ENCODE measurements at regions not wholly inside any gene's neighbourhood (a gene's known extent, or its start where the extent isn't known, plus 50 kb on each side); places are given as distances from the start of the nearest gene placed in this dataset.

DNA sequence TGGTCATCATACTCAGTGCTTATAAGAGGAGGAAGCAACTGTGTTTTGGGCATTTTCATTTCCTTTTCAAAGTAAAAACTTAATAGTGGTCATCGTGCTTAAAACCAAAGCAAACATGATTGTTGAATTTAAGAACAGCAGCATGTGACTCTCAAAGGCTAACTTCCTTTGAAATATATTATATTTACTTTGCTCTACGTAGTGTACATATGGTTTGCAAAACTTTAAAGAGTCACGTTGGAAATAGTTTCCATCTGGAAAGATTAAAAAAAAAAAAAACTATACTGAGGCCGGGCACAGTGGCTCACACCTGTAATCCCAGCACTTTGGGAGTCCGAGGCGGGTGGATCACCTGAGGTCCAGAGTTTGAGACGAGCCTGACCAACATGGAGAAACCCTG is 367.9 kb upstream of the BCHE start:
- no peak for DNase-seq (ENCODE audit: low read depth)

DNA sequence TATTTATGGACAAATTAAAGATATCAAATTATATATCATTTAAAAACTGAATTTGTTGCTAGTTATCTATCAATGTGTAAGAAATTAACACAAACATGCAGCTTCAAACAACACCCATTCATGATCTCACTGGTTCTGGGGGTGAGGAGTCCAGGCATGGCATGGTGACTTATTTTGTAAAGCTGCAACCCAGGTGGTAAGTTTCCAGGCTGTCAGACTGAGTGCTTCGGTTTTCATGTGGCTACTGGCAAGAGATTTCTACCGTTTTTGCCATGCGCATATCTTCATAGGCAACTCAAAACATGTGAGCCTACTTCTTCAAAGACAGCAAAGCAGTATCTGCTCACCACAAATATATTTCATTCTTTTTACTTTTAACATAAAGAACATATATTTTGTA is 364.3 kb upstream of the BCHE start:
- no peak for DNase-seq (ENCODE audit: low read depth)

DNA sequence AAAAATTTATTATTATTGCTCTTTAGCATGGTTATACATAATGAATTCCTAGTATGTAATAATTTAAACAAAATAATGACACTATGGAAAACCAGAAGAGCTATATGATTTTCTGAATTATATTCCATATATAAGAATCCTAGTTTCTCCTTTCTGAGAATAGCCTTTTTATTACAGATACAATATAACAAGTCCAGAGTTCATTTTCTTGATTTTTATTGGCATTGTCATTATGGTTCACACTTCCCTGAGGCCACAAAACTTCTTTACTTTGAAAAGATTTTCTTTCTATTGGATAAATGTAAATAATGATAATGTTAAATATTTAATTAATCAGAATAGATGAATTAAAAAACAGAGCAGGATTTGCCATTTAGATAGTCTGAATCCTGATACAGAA is 362.3 kb upstream of the BCHE start:
- no peak for DNase-seq (ENCODE audit: low read depth)

GRCh38 chr3:166195808-166196207 is 358.6 kb upstream of the BCHE start:
- no peak for DNase-seq (ENCODE audit: low read depth)

DNA sequence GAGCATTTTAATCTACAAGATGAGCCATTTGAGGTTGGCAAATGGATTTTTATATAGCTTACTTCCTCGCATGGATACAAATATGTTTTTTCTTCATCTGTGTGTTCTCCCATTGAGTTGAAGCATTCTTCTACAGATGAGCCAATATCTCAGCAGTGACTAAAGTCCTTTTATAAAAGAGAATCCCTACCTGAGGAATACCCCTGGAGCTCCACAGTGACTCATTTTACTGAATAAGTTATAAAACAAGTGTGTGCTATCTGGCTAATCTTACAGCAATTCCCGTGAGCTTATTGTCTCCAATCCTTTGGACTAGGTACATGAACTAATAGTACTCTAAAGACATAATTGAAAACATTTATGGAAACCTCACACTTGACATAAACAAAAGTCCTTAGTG is 354.2 kb upstream of the BCHE start:
- no peak for DNase-seq (ENCODE audit: low read depth)

GRCh38 chr3:166190360-166190759 is 353.1 kb upstream of the BCHE start:
- DNase-seq (ENCODE audit: low read depth), result no peak

DNA sequence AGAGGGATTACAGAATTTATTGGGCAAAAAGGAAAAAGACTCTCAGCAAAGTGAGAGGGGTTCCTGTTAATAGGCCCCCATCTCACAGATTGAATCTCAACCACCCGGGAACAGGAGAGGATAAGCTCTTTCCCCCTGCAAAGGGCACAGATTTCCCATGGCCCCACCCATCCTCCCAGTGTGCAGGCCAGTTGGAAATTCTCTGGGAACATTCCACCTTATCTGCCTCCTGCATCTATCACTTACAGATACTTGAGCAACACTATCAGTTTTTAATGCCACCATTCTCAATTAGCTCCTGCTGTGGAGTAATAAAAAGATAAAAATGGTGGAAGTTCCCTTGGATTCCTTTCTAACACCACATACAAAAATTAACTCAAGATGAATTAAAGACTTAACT is 350.0 kb upstream of the BCHE start:
- DNase-seq (ENCODE audit: low read depth), result no peak

DNA sequence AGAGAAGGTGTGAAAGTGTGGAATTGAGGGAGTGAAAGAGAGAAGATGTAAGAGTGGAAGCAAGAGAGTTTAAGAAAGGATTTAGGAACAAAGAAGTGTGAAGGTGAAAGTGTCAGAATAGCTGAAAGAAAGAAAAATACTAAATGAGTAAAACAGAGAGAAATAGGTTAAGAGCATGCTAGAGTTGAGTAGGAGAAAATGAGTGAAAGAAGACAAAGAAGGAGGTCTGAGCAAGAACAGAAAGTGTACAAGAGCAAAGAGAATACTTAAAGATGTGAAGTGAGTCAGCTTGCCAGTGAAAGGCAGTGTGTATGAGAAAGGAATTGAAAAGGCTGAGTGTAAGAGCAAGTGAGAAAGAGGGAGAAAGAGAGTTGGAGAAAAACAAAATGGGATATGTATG is 348.8 kb upstream of the BCHE start:
- no peak for DNase-seq (ENCODE audit: low read depth)

- no peak for DNase-seq (ENCODE audit: low read depth)
These were observed 339.9 kb upstream of the BCHE start for GRCh38 chr3:166177130-166177529.

DNA sequence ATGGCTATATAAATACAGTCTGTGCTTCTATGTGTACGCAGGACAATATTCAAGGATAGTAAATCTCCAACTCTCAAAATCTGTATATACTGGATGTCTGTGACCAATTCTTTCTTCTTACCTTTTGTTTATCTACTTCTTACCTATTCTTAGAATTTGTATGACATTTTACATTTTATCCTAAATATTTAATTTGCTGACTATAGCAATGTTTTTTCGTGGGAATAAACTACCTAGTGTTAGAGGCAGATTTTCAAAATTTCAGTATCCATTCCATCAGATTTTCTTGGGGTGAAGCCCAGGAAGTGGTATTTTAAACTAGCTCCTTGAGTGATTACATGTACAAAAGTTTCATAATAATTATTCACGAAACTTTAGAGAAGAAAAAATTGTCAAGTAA is 334.5 kb upstream of the BCHE start:
- no peak for DNase-seq (ENCODE audit: low read depth)

DNA sequence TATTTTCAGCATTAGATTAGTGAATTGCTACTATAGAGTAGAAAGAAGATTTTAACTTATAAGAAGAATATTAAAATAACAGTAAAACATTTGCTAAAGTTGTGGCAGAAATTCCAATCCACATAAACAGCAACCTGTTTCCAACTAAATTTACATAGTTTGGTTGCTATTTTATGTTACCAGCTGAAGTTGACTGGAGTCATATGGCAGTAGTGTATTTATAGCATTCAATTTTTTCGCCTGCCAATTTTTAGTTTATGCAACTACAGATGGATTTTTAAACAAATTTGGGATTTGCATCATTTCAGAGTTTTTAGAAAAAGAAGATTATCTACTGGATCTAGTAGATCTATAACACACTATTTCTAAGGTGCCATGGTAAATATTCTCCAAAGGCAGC is 332.5 kb upstream of the BCHE start:
- no peak for DNase-seq (ENCODE audit: low read depth)

DNA sequence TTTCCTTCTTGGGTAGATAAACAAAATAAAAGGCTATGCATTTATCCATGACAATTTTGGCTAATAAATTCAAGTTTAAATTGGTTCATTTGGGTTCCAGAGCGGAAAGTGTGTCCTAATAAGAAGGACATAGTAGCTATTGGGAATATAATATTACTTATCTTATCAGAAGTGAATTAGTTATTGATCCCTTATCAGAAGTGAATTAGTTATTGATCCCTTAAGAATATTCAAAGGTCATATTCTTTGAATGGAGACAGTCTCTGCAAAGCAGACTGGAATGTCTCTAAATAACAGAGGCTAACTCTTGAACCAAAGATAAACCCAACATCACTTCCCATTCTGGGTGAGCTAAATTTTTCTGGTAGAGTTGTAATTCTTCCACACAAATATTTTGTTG is 290.7 kb upstream of the BCHE start:
- DNase-seq (ENCODE audit: low read depth), result no peak

- DNase-seq (ENCODE audit: low read depth), result no peak
These were observed 288.0 kb upstream of the BCHE start for GRCh38 chr3:166125179-166125578.

DNA sequence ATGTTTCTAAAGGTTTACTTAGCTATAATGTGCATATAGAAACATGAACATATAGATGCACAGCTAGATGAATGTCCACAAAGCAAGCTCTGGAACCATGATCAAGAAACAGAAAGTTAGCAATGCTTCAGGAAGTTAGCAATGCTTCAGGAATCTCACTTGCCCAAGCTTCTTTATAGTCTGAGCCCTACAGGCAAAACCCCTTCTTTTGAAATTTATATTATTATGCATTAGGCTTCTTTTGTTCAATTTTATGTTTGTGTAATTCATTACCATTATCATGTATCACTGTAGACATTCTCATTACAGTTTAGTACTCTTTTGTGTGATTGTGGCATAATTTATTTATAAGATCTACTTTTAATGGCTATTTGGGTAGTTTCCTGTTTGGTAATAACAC is 286.4 kb upstream of the BCHE start:
- no peak for DNase-seq (ENCODE audit: low read depth)

DNA sequence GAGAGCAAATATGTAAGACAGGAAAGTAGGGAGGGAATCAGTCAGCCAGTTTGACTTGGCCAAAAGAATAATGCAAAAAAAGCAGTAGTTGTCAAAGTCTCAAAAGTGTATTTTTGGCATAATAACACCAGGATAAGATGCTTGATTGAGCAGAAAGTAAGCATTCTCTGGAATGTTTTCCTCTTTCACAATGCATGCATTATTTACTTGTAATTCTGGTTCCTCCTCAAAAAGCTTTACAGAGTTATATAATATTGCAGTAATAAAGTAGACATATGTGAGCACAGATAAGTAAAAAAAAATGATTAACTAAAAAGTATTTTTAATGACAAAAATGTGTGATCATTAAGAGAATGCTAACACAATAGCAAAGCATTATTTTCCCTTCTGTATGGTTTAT is 285.9 kb upstream of the BCHE start:
- DNase-seq (ENCODE audit: low read depth), result no peak

DNA sequence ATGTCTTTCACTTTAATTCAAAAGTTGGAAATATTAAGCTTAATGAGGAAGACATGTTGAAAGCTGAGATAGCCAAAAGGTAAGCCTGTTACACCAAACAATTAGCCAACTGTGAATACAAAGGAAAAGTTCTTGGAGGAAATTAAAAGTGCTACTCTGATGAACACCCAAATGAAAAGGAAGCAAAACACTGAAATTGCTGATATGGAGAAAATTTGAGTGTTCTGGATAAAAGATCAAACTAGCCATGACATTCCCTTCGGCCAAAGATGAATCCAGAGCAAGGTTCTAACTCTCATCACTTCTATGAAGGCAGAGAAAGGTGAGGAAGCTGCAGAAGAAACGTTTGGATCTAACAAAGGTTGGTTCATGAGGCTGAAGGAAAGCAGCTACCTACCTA is 280.8 kb upstream of the BCHE start:
- DNase-seq (ENCODE audit: low read depth), result no peak

GRCh38 chr3:166114448-166114847 is 277.2 kb upstream of the BCHE start:
- DNase-seq (ENCODE audit: low read depth), result no peak

GRCh38 chr3:166111562-166111961 is 274.3 kb upstream of the BCHE start:
- DNase-seq (ENCODE audit: low read depth), result no peak

- no peak for DNase-seq (ENCODE audit: low read depth)
These were observed 272.9 kb upstream of the BCHE start for GRCh38 chr3:166110102-166110501.

- no peak for DNase-seq (ENCODE audit: low read depth)
These were observed 267.7 kb upstream of the BCHE start for GRCh38 chr3:166104938-166105337.

- DNase-seq (ENCODE audit: low read depth), result no peak
These were observed 263.5 kb upstream of the BCHE start for GRCh38 chr3:166100730-166101129.

- DNase-seq (ENCODE audit: low read depth), result no peak
These were observed 252.4 kb upstream of the BCHE start for GRCh38 chr3:166089575-166089974.

GRCh38 chr3:166085164-166085856 is 248.1 kb upstream of the BCHE start:
- DNase-seq (ENCODE audit: low read depth), result no peak

GRCh38 chr3:166080096-166080495 is 242.9 kb upstream of the BCHE start:
- DNase-seq (ENCODE audit: low read depth), result no peak

DNA sequence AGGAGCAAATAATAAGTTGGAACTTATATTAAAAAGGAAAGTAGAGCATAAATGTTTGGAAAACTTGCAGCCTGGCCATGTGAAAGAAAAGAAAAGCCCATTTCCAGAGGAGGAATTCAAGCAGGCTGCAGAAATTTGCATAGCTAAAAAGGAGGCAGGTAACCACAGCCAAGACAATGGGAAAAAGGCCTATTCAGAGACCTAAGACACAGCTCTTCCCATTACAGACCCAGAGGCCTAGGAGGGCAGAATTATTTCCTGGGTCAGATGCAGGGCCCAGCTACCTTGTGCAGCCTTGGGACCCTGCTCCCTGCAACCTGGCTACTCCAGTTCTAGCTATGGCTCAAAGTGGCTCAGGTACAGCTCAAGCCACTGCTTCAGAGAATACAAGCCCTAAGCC is 234.6 kb upstream of the BCHE start:
- DNase-seq (ENCODE audit: low read depth), result no peak

Data from EH (cell line).